ENCODE measurements at regions not wholly inside any gene's neighbourhood (a gene's known extent, or its start where the extent isn't known, plus 50 kb on each side); places are given as distances from the start of the nearest gene placed in this dataset.
"Not testable (repeated sequence)": the region's sequence is repeated elsewhere in the genome, so short reads cannot be mapped to it uniquely, and the experiment has no call there.

- DNase-seq, result no peak
Measured at GRCh38 chr10:28902215-28902614, 224.9 kb downstream of the BAMBI start.

GRCh38 chr10:28903063-28903462 lies 225.7 kb downstream of the BAMBI start:
- DNase-seq, result no peak

- no peak for DNase-seq
Measured at GRCh38 chr10:28903736-28904135, 226.4 kb downstream of the BAMBI start.

- no peak for DNase-seq
Measured at GRCh38 chr10:28905371-28905770, 228.1 kb downstream of the BAMBI start.

GRCh38 chr10:28906011-28906411 lies 228.7 kb downstream of the BAMBI start:
- no peak for DNase-seq

- no peak for DNase-seq
Measured at GRCh38 chr10:28906415-28906814, 229.1 kb downstream of the BAMBI start.

- no peak for DNase-seq
Measured at GRCh38 chr10:28906934-28907333, 229.6 kb downstream of the BAMBI start.

- DNase-seq, result no peak
Measured at GRCh38 chr10:28909875-28910274, 232.6 kb downstream of the BAMBI start.

GRCh38 chr10:28910956-28911355 lies 233.6 kb downstream of the BAMBI start:
- DNase-seq, result no peak

- DNase-seq, result not testable (repeated sequence)
Measured at GRCh38 chr10:28911511-28911910, 234.2 kb downstream of the BAMBI start.

- no peak for DNase-seq
Measured at GRCh38 chr10:28912017-28912783, 234.9 kb downstream of the BAMBI start.

- DNase-seq, result no peak
Measured at GRCh38 chr10:28913436-28914237, 236.3 kb downstream of the BAMBI start.

GRCh38 chr10:28914701-28915100 lies 237.4 kb downstream of the BAMBI start:
- no peak for DNase-seq

GRCh38 chr10:28915989-28916588 lies 238.8 kb downstream of the BAMBI start:
- no peak for DNase-seq

- no peak for DNase-seq
Measured at GRCh38 chr10:28920091-28920490, 242.8 kb downstream of the BAMBI start.

GRCh38 chr10:28922127-28922526 lies 244.8 kb downstream of the BAMBI start:
- DNase-seq, result no peak

- no peak for DNase-seq
Measured at GRCh38 chr10:28922861-28923260, 245.5 kb downstream of the BAMBI start.

- DNase-seq, result no peak
Measured at GRCh38 chr10:28924717-28925116, 247.4 kb downstream of the BAMBI start.

GRCh38 chr10:28925121-28925663 lies 247.9 kb downstream of the BAMBI start:
- DNase-seq, result no peak

GRCh38 chr10:28926932-28927331 lies 249.6 kb downstream of the BAMBI start:
- DNase-seq, result no peak

GRCh38 chr10:28928484-28928883 lies 251.2 kb downstream of the BAMBI start:
- no peak for DNase-seq

- no peak for DNase-seq
Measured at GRCh38 chr10:28929942-28930341, 252.6 kb downstream of the BAMBI start.
